ENCODE measurements at regions not wholly inside any gene's neighbourhood (a gene's known extent, or its start where the extent isn't known, plus 50 kb on each side); places are given as distances from the start of the nearest gene placed in this dataset.

- Histone ChIP-seq H3K9me3 (ENCODE audit: insufficient read depth, low read depth, low read length) (no peaks in the 10 kb centered on the region), H3K79me2 (ENCODE audit: insufficient read depth, low read length) (no peaks in the 10 kb centered on the region), H3K36me3 (ENCODE audit: insufficient read depth, low read length) (no peaks in the 10 kb centered on the region), H3K4me3 (ENCODE audit: low read length, poor library complexity, severe bottlenecking) (no peak overlapping the region), H3K4me2 (ENCODE audit: low read depth, low read length, poor library complexity, severe bottlenecking) (no peak overlapping the region), H3K27me3 (ENCODE audit: insufficient read depth, low read length, poor library complexity, severe bottlenecking) (no peaks in the 10 kb centered on the region), H2AFZ (ENCODE audit: low read length) (no peak overlapping the region), H3K9me2 (replicated peaks; ENCODE audit: low read depth, low read length) (no peaks in the 10 kb centered on the region), H3K4me1 (ENCODE audit: insufficient read depth, low read length, poor library complexity, severe bottlenecking) (no peaks in the 10 kb centered on the region), H4K20me1 (ENCODE audit: insufficient read depth, low read length, poor library complexity, severe bottlenecking) (no peaks in the 10 kb centered on the region), H3F3A (ENCODE audit: low read depth) (no peaks in the 10 kb centered on the region), H3K9ac (ENCODE audit: low read depth, low read length, poor library complexity, severe bottlenecking) (no peak overlapping the region)
- TF ChIP-seq EZH2phosphoT487 (IDR thresholded peaks at IDR 0.05; ENCODE audit: borderline replicate concordance) (no peak), CTCF (conservative IDR thresholded peaks at IDR 0.05; ENCODE audit: low read length) (peak; percentile 74)
Measured at GRCh38 chr3:67109651-67110204, 111.6 kb downstream of the KBTBD8 start.

GRCh38 chr3:67113802-67114407, 115.8 kb downstream of the KBTBD8 start:
- H3K36me3 ChIP-seq (ENCODE audit: insufficient read depth, low read length), result no peaks in the 10 kb centered on the region
- no peaks in the 10 kb centered on the region for H3K4me1 ChIP-seq (ENCODE audit: insufficient read depth, low read length, poor library complexity, severe bottlenecking)
- no peaks in the 10 kb centered on the region for H3F3A ChIP-seq (ENCODE audit: low read depth)
- H3K79me2 ChIP-seq (ENCODE audit: insufficient read depth, low read length), result no peaks in the 10 kb centered on the region
- H3K9ac ChIP-seq (ENCODE audit: low read depth, low read length, poor library complexity, severe bottlenecking), result no peak overlapping the region
- H2AFZ ChIP-seq (ENCODE audit: low read length), result no peak overlapping the region
- H3K9me2 ChIP-seq (replicated peaks; ENCODE audit: low read depth, low read length), result no peaks in the 10 kb centered on the region
- H3K9me3 ChIP-seq (ENCODE audit: insufficient read depth, low read depth, low read length), result no peaks in the 10 kb centered on the region
- H3K27me3 ChIP-seq (ENCODE audit: insufficient read depth, low read length, poor library complexity, severe bottlenecking), result no peaks in the 10 kb centered on the region
- no peak overlapping the region for H3K4me3 ChIP-seq (ENCODE audit: low read length, poor library complexity, severe bottlenecking)
- TF ChIP-seq CTCF (conservative IDR thresholded peaks at IDR 0.05; ENCODE audit: low read length) (peak; percentile 98), EZH2phosphoT487 (IDR thresholded peaks at IDR 0.05; ENCODE audit: borderline replicate concordance) (no peak)
- H3K4me2 ChIP-seq (ENCODE audit: low read depth, low read length, poor library complexity, severe bottlenecking), result no peak overlapping the region
- no peaks in the 10 kb centered on the region for H4K20me1 ChIP-seq (ENCODE audit: insufficient read depth, low read length, poor library complexity, severe bottlenecking)

GRCh38 chr3:67118122-67118521, 120.0 kb downstream of the KBTBD8 start:
- Histone ChIP-seq H3K9me3 (ENCODE audit: insufficient read depth, low read depth, low read length) (no peaks in the 10 kb centered on the region), H3K4me3 (ENCODE audit: low read length, poor library complexity, severe bottlenecking) (no peak overlapping the region), H3F3A (ENCODE audit: low read depth) (no peaks in the 10 kb centered on the region), H3K36me3 (ENCODE audit: insufficient read depth, low read length) (no peaks in the 10 kb centered on the region), H3K9ac (ENCODE audit: low read depth, low read length, poor library complexity, severe bottlenecking) (no peak overlapping the region), H3K4me2 (ENCODE audit: low read depth, low read length, poor library complexity, severe bottlenecking) (no peak overlapping the region), H4K20me1 (ENCODE audit: insufficient read depth, low read length, poor library complexity, severe bottlenecking) (no peaks in the 10 kb centered on the region), H3K79me2 (ENCODE audit: insufficient read depth, low read length) (no peaks in the 10 kb centered on the region), H3K9me2 (replicated peaks; ENCODE audit: low read depth, low read length) (no peaks in the 10 kb centered on the region), H3K4me1 (ENCODE audit: insufficient read depth, low read length, poor library complexity, severe bottlenecking) (no peaks in the 10 kb centered on the region), H3K27me3 (ENCODE audit: insufficient read depth, low read length, poor library complexity, severe bottlenecking) (no peaks in the 10 kb centered on the region), H2AFZ (ENCODE audit: low read length) (no peak overlapping the region)
- no peak for TF ChIP-seq CTCF (conservative IDR thresholded peaks at IDR 0.05; ENCODE audit: low read length)
- no peak for TF ChIP-seq EZH2phosphoT487 (IDR thresholded peaks at IDR 0.05; ENCODE audit: borderline replicate concordance)
